ENCODE measurements at regions not wholly inside any gene's neighbourhood (a gene's known extent, or its start where the extent isn't known, plus 50 kb on each side); places are given as distances from the start of the nearest gene placed in this dataset.

DNA sequence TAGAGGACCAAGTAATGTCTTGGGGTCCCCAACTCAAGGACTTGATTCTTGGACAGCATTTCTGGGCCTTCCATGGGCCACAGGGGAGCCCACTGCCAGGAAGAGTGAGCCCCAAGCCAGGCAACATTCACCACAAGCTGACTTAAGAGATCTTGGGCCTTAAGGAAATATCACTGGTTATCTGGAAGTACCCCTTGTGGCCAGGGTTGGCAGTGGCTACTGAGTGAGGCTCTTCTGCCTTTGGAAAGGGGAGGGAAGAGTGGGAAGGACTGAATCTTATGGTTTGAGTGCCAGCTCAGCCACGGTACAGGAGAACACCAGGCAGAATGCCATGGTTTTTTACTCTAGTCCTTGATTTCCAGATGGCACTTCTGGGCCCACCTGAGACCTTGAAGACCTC, 228.9 kb upstream of the RGS18 start:
- TF ChIP-seq EP300 (IDR thresholded peaks at IDR 0.05) (no peak), POLR2A (IDR thresholded peaks at IDR 0.05) (no peak), POLR2AphosphoS5 (IDR thresholded peaks at IDR 0.05) (no peak)
- TF ChIP-seq, protein P1, sequence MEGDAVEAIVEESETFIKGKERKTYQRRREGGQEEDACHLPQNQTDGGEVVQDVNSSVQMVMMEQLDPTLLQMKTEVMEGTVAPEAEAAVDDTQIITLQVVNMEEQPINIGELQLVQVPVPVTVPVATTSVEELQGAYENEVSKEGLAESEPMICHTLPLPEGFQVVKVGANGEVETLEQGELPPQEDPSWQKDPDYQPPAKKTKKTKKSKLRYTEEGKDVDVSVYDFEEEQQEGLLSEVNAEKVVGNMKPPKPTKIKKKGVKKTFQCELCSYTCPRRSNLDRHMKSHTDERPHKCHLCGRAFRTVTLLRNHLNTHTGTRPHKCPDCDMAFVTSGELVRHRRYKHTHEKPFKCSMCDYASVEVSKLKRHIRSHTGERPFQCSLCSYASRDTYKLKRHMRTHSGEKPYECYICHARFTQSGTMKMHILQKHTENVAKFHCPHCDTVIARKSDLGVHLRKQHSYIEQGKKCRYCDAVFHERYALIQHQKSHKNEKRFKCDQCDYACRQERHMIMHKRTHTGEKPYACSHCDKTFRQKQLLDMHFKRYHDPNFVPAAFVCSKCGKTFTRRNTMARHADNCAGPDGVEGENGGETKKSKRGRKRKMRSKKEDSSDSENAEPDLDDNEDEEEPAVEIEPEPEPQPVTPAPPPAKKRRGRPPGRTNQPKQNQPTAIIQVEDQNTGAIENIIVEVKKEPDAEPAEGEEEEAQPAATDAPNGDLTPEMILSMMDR (IDR thresholded peaks at IDR 0.05) = no peak
- H3K36me3 ChIP-seq = no peaks in the 10 kb centered on the region
- intact Hi-C loops (cut with DNase I) = no loop called here
- no peaks in the 10 kb centered on the region for H3K4me1 ChIP-seq
- no peaks in the 10 kb centered on the region for H3K9me3 ChIP-seq
- H3K4me3 ChIP-seq = no peak overlapping the region
- no peak for DNase-seq
- H3K27me3 ChIP-seq = no peaks in the 10 kb centered on the region
- 60 to 74% methylated on average over 1 of the region's 1 CpG for WGBS, 2 donors
- H3K27ac ChIP-seq = no peak overlapping the region

DNA sequence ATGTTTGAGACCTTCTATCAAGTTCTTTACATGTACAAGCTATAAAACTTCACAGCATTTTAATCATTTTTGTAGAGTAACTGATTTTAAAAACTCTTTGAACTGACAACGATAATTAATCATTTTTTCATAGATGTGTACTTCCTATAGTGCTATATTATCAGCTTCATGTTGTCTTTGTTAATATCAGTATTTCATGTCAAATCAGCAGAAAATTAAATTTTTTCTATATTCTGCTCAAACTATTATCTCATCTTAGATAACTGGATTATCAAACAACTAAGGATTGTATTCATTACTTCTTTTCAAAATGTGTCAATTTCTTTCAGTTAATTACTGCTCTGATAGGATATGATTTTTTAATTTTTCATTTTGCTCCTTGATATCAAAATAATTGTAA, 214.6 kb upstream of the RGS18 start:
- Histone ChIP-seq H3K9me3 (no peaks in the 10 kb centered on the region), H3K27ac (no peak overlapping the region), H3K36me3 (no peaks in the 10 kb centered on the region), H3K4me3 (no peak overlapping the region), H3K27me3 (no peaks in the 10 kb centered on the region), H3K4me1 (no peaks in the 10 kb centered on the region)
- intact Hi-C loops (cut with DNase I) = no loop called here
- DNase-seq = no peak
- 75 to 90% methylated on average over 1 of the region's 1 CpG for WGBS, 2 donors
- TF ChIP-seq EP300 (IDR thresholded peaks at IDR 0.05) (no peak), POLR2A (IDR thresholded peaks at IDR 0.05) (no peak), POLR2AphosphoS5 (IDR thresholded peaks at IDR 0.05) (no peak)
- TF ChIP-seq, protein P1 (IDR thresholded peaks at IDR 0.05) = no peak

DNA sequence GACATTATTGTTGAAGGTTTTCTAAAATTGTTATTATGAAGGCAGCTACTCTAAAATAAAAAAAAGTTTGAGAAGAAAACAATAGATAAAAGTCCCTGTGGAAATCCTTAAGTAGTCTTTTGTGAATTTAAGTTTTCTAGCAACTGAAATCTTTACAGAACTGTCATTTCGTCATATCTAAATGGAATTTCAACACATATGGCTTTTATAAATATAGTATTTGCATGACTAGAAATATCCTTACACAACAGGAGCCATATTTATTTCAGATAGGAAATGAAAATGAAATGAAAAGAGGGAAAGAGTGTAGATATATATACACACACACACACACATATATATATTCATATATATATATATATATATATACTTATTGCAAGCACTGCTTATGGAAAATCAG, 204.7 kb upstream of the RGS18 start:
- H3K4me3 ChIP-seq = no peak overlapping the region
- intact Hi-C loops (cut with DNase I) = no loop called here
- 57 to 71% methylated on average over 1 of the region's 1 CpG for WGBS, 2 donors
- TF ChIP-seq, protein P1 (IDR thresholded peaks at IDR 0.05) = no peak
- no peak for TF ChIP-seq POLR2A (IDR thresholded peaks at IDR 0.05)
- no peak for TF ChIP-seq POLR2AphosphoS5 (IDR thresholded peaks at IDR 0.05)
- no peak for TF ChIP-seq EP300 (IDR thresholded peaks at IDR 0.05)
- no peaks in the 10 kb centered on the region for H3K4me1 ChIP-seq
- H3K27ac ChIP-seq = no peak overlapping the region
- H3K9me3 ChIP-seq = no peaks in the 10 kb centered on the region
- H3K36me3 ChIP-seq = no peaks in the 10 kb centered on the region
- no peak for DNase-seq
- H3K27me3 ChIP-seq = no peaks in the 10 kb centered on the region

DNA sequence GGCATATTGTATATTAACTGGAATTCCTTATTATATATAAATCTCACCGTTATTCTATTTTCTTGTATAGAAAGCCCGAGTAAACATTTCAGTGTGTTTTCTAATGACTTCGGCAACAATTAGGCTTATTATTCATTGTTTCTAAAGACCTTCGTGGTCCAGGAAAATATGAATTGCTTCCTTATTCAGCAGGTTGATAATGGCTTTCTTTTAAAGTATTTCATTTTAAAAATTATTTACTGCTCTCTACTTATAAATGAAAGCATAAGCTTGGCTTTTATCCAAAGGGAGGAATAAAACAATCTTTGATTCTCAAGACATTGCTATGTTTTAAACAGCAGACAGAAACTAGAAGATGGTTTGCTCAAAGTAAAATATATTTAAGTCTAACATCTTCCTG, 198.4 kb upstream of the RGS18 start:
- H3K36me3 ChIP-seq = no peaks in the 10 kb centered on the region
- no peak for DNase-seq
- TF ChIP-seq POLR2AphosphoS5 (IDR thresholded peaks at IDR 0.05) = no peak
- TF ChIP-seq, protein P1 (IDR thresholded peaks at IDR 0.05) = no peak
- intact Hi-C loops (cut with DNase I) = no loop called here
- no peaks in the 10 kb centered on the region for H3K9me3 ChIP-seq
- peaks cover 0 to 18% (median 8%) of the 10 kb centered on the region in 4 donors for H3K4me1 ChIP-seq
- no peak overlapping the region for H3K4me3 ChIP-seq
- H3K27me3 ChIP-seq = no peaks in the 10 kb centered on the region
- WGBS, 2 donors = 78 to 84% methylated on average over 4 of the region's 4 CpGs
- no peak overlapping the region for H3K27ac ChIP-seq

DNA sequence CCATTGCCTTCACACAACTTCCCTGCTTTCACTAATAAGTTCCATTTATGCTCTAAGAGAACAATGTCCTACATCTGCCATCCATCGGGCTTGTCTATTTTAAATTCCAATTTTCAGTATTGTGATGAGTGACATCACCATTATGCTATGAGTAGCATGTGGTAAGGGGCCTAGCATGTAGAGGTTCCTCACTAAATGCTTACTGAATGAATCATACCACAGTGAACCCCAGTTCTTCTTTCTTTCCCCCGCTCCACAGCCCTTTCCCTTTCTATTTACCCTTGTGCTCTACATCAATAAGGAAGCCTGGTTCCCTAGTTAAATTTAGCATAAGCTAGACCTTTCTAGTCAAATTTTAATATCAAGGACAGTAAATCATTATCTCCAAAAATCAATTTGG, 195.0 kb upstream of the RGS18 start:
- no peak overlapping the region for H3K27ac ChIP-seq
- 81 to 91% methylated on average over 2 of the region's 2 CpGs for WGBS, 2 donors
- no peaks in the 10 kb centered on the region for H3K9me3 ChIP-seq
- H3K27me3 ChIP-seq = no peaks in the 10 kb centered on the region
- intact Hi-C loops (cut with DNase I) = no loop called here
- no peak overlapping the region for H3K4me3 ChIP-seq
- TF ChIP-seq POLR2A (IDR thresholded peaks at IDR 0.05) = no peak
- TF ChIP-seq POLR2AphosphoS5 (IDR thresholded peaks at IDR 0.05) = no peak
- no peak for TF ChIP-seq EP300 (IDR thresholded peaks at IDR 0.05)
- TF ChIP-seq, protein P1 (IDR thresholded peaks at IDR 0.05) = no peak
- H3K4me1 ChIP-seq = peaks cover 0 to 18% (median 8%) of the 10 kb centered on the region in 4 donors
- DNase-seq = no peak
- no peaks in the 10 kb centered on the region for H3K36me3 ChIP-seq
